ENCODE measurements at regions not wholly inside any gene's neighbourhood (a gene's known extent, or its start where the extent isn't known, plus 50 kb on each side); places are given as distances from the start of the nearest gene placed in this dataset.

DNA sequence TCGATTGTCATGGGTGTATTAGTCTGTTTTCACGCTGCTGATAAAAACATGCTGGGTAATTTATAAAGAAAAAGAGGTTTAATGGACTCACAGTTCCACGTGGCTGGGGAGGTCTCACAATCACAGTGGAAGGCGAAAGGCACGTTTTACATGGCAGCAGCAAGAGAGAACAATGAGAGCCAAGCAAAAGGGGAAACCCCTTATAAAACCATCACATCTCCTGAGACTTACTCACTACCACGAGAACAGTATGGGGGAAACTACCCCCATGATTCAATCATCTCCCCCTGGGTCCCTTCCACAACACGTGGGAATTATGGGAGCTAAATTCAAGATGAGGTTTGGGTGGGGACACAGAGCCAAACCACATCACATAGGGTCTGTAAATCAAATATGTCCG is 167.4 kb upstream of the XYLT1 start:
- TF ChIP-seq, protein P1, sequence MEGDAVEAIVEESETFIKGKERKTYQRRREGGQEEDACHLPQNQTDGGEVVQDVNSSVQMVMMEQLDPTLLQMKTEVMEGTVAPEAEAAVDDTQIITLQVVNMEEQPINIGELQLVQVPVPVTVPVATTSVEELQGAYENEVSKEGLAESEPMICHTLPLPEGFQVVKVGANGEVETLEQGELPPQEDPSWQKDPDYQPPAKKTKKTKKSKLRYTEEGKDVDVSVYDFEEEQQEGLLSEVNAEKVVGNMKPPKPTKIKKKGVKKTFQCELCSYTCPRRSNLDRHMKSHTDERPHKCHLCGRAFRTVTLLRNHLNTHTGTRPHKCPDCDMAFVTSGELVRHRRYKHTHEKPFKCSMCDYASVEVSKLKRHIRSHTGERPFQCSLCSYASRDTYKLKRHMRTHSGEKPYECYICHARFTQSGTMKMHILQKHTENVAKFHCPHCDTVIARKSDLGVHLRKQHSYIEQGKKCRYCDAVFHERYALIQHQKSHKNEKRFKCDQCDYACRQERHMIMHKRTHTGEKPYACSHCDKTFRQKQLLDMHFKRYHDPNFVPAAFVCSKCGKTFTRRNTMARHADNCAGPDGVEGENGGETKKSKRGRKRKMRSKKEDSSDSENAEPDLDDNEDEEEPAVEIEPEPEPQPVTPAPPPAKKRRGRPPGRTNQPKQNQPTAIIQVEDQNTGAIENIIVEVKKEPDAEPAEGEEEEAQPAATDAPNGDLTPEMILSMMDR (IDR thresholded peaks at IDR 0.05): no peak
- TF ChIP-seq POLR2A (IDR thresholded peaks at IDR 0.05): no peak
